LHCN-M2 (cell line): ENCODE measurements at regions not wholly inside any gene's neighbourhood (a gene's known extent, or its start where the extent isn't known, plus 50 kb on each side); places are given as distances from the start of the nearest gene placed in this dataset.
"Not testable (repeated sequence)": the region's sequence is repeated elsewhere in the genome, so short reads cannot be mapped to it uniquely, and the experiment has no call there.

Experiments
- DNase-seq: peaks from one replicate; pipeline ENCODE4 v3.0.0-alpha.2; 2012; ENCODE audit warnings: low read depth

- DNase-seq = not testable (repeated sequence)
These were observed 133.1 kb downstream of the CENPC start for GRCh38 chr4:67412153-67412712.

- DNase-seq = no peak
These were observed 142.0 kb downstream of the CENPC start for GRCh38 chr4:67403342-67403741.

DNA sequence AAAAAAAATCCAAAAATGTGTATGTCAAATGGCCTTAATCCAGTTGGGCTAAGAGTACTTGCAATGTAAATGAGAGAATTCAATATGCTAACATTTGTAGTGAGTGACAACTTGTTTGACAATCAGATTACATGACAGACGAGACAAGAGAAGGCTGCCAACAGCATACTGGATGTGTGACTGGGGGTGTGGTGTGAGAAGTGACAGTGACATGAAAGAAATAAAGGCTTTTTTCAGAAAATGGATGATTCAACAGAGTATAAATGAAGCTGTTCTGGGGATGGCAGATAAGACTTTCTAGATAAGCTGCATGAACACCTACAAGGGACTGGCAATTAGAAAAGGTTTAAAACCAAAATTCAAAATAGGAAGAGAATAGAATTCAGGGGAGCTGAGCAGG, 143.4 kb downstream of the CENPC start:
- no peak for DNase-seq

DNA sequence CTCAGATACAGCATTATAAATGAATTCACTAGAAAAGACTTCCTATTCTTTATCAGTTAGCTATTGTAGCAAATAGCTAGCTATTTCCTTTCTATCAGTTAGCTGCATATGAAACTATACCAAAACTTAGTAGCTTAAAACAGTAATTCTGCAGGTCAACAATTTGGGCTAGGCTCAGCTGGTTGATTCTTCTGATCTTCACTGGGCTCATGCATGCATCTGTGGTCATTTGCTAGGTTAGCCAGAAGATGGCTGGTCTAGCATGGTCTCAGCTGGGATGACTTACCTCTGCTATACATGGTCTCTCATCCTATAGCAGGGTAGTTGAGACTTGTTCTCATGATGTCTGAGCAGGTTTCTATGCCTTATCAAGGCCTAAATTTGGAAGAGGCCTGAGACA, 147.4 kb downstream of the CENPC start:
- DNase-seq = no peak

GRCh38 chr4:67397031-67397430, 148.3 kb downstream of the CENPC start:
- DNase-seq = no peak

DNA sequence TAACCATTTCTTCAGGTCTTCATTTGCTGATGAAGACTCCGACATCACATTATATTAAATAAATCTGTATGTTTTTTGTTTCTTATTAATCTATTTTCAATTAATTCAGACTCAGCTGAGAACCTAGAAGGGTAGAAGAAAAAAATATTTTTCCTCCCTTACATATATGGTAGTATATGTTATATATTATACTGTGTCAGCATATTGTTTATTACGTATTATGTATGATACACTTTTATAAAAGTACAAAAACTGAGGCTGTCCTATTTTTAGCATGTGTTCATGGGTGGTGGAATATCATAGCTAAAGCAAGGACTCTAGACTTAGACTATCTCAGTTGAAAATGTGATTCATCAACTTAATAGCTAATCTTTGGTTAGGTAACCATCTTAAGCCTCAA, 149.3 kb downstream of the CENPC start:
- DNase-seq = no peak

- no peak for DNase-seq
These were observed 150.4 kb downstream of the CENPC start for GRCh38 chr4:67394879-67395278.

DNA sequence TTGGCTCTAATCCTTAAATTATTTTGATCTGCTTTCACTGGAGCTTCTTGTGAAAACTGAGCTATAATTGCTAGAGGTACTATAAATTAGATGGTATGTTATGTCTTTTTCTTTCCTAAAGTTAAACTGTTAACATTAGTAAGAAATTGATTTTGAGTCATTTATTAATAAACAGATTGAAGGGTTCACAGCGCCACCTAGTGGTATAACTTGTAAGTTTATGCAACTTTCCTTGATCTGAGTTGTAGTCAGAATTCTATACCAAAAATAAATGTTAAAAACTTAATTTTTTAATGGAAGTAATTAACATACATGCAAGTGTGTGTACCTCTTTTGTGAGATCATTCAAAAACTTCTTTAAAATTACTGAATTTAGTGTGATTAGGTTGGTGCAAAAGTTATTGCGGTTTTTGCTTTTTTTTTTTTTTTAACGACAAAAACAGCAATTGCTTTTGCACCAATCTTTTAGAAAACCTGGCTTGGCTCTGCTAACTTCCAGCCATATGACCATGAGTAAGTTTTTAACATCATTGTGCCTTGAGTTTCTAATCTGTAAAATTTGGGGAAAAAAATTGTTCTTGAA, 151.5 kb downstream of the CENPC start:
- DNase-seq = peak; percentile 36

- DNase-seq = no peak
These were observed 152.3 kb downstream of the CENPC start for GRCh38 chr4:67393007-67393406.

GRCh38 chr4:67381406-67381804, 163.9 kb downstream of the CENPC start:
- DNase-seq = not testable (repeated sequence)

DNA sequence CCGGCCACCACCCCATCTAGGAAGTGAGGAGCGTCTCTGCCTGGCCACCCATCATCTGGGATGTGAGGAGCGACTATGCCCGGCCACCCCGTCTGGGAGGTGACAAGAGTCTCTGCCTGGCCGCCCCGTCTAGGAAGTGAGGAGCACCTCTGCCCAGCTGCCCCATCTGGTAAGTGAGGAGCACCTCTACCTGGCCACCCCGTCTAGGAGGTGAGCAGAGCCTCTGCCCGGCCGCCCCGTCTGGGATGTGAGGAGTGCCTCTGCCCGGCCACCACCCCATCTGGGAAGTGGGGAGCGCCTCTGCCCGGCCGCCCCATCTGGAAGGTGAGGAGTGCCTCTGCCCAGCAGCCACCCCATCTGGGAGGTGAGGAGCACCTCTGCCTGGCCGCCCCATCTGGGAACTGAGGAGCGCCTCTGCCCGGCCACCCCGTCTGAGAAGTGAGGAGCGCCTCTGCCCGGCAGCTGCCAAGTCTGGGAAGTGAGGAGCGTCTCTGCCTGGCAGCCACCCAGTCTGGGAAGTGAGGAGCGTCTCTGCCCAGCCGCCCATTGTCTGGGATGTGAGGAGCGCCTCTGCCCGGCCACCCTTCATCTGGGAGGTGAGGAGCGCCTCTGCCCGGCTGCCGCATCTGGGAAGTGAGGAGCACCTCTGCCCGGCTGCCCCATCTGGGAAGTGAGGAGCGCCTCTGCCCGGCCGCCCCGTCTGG, 164.4 kb downstream of the CENPC start:
- not testable (repeated sequence) for DNase-seq

GRCh38 chr4:67380154-67380553, 165.1 kb downstream of the CENPC start:
- no peak for DNase-seq

GRCh38 chr4:67375291-67375690, 170.0 kb downstream of the CENPC start:
- DNase-seq = no peak

DNA sequence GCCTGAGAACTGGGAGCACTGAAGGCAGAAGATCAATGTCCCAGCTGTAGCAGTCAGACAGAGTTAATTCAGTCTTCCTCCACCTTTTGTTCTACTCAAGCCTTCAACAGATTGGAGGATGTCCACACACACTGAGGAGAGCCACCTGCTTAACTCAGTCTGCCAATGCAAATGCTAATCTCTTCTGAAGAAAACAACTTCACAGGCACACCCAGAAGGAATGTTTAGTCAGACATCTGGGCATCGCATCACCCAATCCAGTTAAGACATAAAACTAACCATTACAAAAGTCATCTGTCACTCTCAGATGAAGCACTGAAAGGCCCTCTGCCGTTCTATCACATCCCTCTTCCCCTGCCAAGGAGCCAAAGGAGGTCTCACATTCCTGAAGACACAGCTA, 173.7 kb downstream of the CENPC start:
- no peak for DNase-seq

GRCh38 chr4:67366311-67366861, 178.9 kb downstream of the CENPC start:
- DNase-seq = peak; percentile 22

GRCh38 chr4:67365661-67366245, 179.6 kb downstream of the CENPC start:
- no peak for DNase-seq

GRCh38 chr4:67355806-67356205, 189.5 kb downstream of the CENPC start:
- no peak for DNase-seq

DNA sequence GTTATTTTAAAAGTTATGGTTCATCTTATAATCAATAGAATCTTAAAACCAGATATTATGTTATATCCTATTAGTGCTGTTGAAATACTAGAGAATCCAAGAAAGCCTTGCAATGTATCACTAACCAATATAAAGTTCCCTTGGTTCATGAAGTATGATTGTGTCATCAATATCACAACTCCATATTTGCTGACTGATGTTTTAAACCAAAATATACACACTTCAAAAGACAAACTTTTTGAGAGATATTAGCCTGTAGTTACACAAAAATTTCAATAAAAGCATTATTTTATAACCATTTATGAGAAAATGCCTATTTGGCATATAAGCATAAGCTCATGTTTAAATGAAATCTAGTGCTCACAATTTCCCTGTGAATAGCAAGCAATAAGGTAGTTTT, 198.6 kb downstream of the CENPC start:
- DNase-seq = no peak

GRCh38 chr4:67344594-67345380, 200.5 kb downstream of the CENPC start:
- no peak for DNase-seq

DNA sequence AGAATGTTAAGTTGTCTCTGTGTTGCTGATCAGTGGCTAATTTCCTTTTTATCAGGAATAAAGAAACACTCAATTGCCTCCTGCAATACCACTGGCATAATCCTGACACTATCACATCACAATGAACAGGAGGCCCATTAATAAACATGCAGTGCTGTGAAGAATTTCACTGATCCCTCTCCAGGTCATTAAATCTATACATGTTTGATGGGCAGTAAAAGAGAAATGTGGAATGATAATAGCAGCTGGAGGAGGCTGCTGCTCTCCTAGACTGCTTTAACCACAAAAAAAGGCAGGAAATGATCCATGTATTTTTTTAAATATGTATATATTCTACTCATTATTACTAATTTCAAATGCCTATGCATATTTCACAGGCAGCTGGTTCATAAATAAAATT, 202.1 kb downstream of the CENPC start:
- no peak for DNase-seq

GRCh38 chr4:67342291-67342690, 203.0 kb downstream of the CENPC start:
- no peak for DNase-seq

DNA sequence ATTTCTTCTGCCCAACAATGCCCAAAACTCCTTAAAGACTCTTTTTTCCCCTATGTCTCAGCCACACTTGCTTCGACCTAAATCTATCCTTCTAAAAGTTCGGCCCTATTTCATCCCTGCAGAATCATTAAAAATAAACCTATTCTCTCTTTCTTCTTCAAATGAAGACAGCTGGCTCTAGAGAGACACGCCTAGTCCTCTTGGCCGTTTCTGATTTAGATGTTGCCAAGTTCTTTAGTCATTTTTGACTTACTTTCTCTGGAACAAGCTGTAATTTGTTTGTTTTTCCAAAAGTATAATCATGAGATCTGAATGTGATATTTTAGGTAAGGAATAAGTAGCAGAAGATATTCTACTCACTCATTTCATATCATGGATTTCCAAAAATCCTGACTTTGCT, 211.6 kb downstream of the CENPC start:
- DNase-seq = peak; percentile 12
